ENCODE measurements at regions not wholly inside any gene's neighbourhood (a gene's known extent, or its start where the extent isn't known, plus 50 kb on each side); places are given as distances from the start of the nearest gene placed in this dataset.

DNA sequence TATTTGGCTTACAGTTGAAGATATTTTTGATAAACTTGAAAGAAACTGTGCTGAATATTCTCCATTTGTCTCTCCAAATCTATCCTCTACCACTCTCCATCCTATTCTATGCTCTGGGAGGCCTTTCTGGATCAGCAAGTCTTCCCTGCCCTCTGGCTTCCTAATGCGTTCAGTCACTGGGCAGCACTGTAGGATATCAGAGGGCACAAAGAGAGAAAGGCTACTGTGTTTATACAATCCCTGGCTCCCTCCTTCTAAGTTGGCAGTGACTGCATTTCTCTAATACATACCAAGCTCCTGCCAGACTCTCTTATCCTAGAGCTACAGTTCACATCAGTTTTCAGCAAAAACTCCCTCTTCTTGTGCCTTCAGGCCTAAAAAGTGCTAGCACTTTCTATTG lies 102.1 kb upstream of the FHIT start:
- Histone ChIP-seq H3K79me2 (ENCODE audit: low read depth) (no peaks in the 10 kb centered on the region), H3K36me3 (no peaks in the 10 kb centered on the region), H3K4me1 (no peaks in the 10 kb centered on the region), H4K20me1 (ENCODE audit: low read depth) (no peaks in the 10 kb centered on the region), H3K9ac (no peak overlapping the region), H3K4me3 (no peak overlapping the region), H3K27ac (no peak overlapping the region), H3F3A (ENCODE audit: low read depth) (no peaks in the 10 kb centered on the region), H2AFZ (replicated peaks) (no peak overlapping the region), H3K9me3 (ENCODE audit: low read depth) (no peaks in the 10 kb centered on the region), H3K27me3 (no peaks in the 10 kb centered on the region), H3K4me2 (no peak overlapping the region)
- no peak for DNase-seq (ENCODE audit: low spot score)
- no peaks in the 10 kb centered on the region for H3K36me3 Mint-ChIP-seq
- TF ChIP-seq EZH2phosphoT487 (IDR thresholded peaks at IDR 0.05), result no peak
- TF ChIP-seq EZH2 (IDR thresholded peaks at IDR 0.05), result no peak
- TF ChIP-seq CTCF (IDR thresholded peaks at IDR 0.05), result no peak
- peaks cover 10% of the 10 kb centered on the region for H3K27me3 Mint-ChIP-seq (ENCODE audit: insufficient read depth, low read depth)
- no peak overlapping the region for H3K27ac Mint-ChIP-seq
- no peaks in the 10 kb centered on the region for H3K4me1 Mint-ChIP-seq
- no peak overlapping the region for H3K4me3 Mint-ChIP-seq
- no peaks in the 10 kb centered on the region for H3K9me3 Mint-ChIP-seq

DNA sequence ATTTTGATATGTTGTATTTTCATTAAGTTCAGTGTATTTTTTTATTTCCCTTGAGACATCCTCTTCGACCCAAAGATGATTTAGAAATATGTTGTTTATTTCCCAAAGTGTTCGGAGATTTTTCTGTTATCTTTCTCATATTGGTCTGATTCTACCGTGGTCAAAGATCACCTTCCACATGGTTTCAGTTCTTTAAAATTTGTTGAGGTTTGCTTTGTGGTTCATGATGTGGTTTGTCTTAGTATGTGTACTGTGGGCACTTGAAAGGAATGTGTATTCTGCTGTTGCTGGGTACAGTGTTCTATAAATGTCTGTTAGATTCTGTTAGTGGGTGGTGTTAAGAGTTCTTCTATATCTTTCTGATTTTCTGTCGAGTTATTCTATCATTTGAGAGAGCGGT lies 103.4 kb upstream of the FHIT start:
- TF ChIP-seq EZH2 (IDR thresholded peaks at IDR 0.05) (no peak), EZH2phosphoT487 (IDR thresholded peaks at IDR 0.05) (no peak), CTCF (IDR thresholded peaks at IDR 0.05) (no peak)
- no peak overlapping the region for H3K4me3 Mint-ChIP-seq
- H3K27me3 ChIP-seq, result no peaks in the 10 kb centered on the region
- H3K36me3 ChIP-seq, result no peaks in the 10 kb centered on the region
- H3F3A ChIP-seq (ENCODE audit: low read depth), result no peaks in the 10 kb centered on the region
- H3K36me3 Mint-ChIP-seq, result no peaks in the 10 kb centered on the region
- no peak overlapping the region for H3K4me2 ChIP-seq
- no peaks in the 10 kb centered on the region for H3K79me2 ChIP-seq (ENCODE audit: low read depth)
- DNase-seq (ENCODE audit: low spot score), result no peak
- H3K4me1 ChIP-seq, result no peaks in the 10 kb centered on the region
- no peak overlapping the region for H3K4me3 ChIP-seq
- no peak overlapping the region for H2AFZ ChIP-seq (replicated peaks)
- no peaks in the 10 kb centered on the region for H3K9me3 ChIP-seq (ENCODE audit: low read depth)
- H3K4me1 Mint-ChIP-seq, result no peaks in the 10 kb centered on the region
- H4K20me1 ChIP-seq (ENCODE audit: low read depth), result no peaks in the 10 kb centered on the region
- no peak overlapping the region for H3K27ac ChIP-seq
- no peak overlapping the region for H3K9ac ChIP-seq
- no peak overlapping the region for H3K27ac Mint-ChIP-seq
- peaks cover 6% of the 10 kb centered on the region for H3K27me3 Mint-ChIP-seq (ENCODE audit: insufficient read depth, low read depth)
- H3K9me3 Mint-ChIP-seq, result no peaks in the 10 kb centered on the region

- Histone ChIP-seq H3K4me3 (no peak overlapping the region), H2AFZ (replicated peaks) (no peak overlapping the region), H3F3A (ENCODE audit: low read depth) (no peaks in the 10 kb centered on the region), H3K79me2 (ENCODE audit: low read depth) (no peaks in the 10 kb centered on the region), H3K4me1 (no peaks in the 10 kb centered on the region), H3K36me3 (no peaks in the 10 kb centered on the region), H3K9ac (no peak overlapping the region), H3K4me2 (no peak overlapping the region), H3K9me3 (ENCODE audit: low read depth) (no peaks in the 10 kb centered on the region), H3K27me3 (no peaks in the 10 kb centered on the region), H3K27ac (no peak overlapping the region), H4K20me1 (ENCODE audit: low read depth) (no peaks in the 10 kb centered on the region)
- Mint-ChIP-seq H3K4me3 (no peak overlapping the region), H3K36me3 (no peaks in the 10 kb centered on the region), H3K4me1 (no peaks in the 10 kb centered on the region), H3K27ac (no peak overlapping the region), H3K27me3 (ENCODE audit: insufficient read depth, low read depth) (peaks cover 4% of the 10 kb centered on the region), H3K9me3 (no peaks in the 10 kb centered on the region)
- no peak for DNase-seq (ENCODE audit: low spot score)
- no peak for TF ChIP-seq EZH2 (IDR thresholded peaks at IDR 0.05)
- no peak for TF ChIP-seq EZH2phosphoT487 (IDR thresholded peaks at IDR 0.05)
- TF ChIP-seq CTCF (IDR thresholded peaks at IDR 0.05), result no peak
Measured at GRCh38 chr3:61356685-61357084, 105.4 kb upstream of the FHIT start.

DNA sequence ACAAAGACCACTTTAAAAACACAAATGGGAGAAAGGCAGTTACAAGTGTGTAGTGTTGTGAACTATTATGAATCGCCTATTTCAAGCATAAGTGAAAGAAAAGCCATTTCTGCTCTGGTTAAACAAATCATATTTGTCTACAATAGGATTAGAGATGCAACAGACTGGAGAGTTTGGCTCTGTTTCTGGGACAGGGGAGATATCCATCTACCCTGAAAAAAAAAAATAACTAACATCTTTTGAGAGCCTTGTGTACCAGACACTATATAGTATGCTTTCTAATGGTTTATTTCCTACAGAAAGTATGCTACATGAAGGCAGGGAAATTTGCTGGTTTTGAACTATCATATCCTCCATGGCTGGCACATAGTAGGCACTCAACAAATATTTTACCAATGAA lies 106.7 kb upstream of the FHIT start:
- peaks cover 2% of the 10 kb centered on the region for H3K9me3 Mint-ChIP-seq
- peaks cover 4% of the 10 kb centered on the region for H3K27me3 Mint-ChIP-seq (ENCODE audit: insufficient read depth, low read depth)
- H3F3A ChIP-seq (ENCODE audit: low read depth), result no peaks in the 10 kb centered on the region
- no peaks in the 10 kb centered on the region for H3K9me3 ChIP-seq (ENCODE audit: low read depth)
- H3K79me2 ChIP-seq (ENCODE audit: low read depth), result no peaks in the 10 kb centered on the region
- H3K36me3 ChIP-seq, result no peaks in the 10 kb centered on the region
- no peaks in the 10 kb centered on the region for H3K4me1 ChIP-seq
- H3K36me3 Mint-ChIP-seq, result no peaks in the 10 kb centered on the region
- no peak overlapping the region for H3K9ac ChIP-seq
- no peak overlapping the region for H3K27ac Mint-ChIP-seq
- H3K27ac ChIP-seq, result no peak overlapping the region
- no peaks in the 10 kb centered on the region for H3K4me1 Mint-ChIP-seq
- TF ChIP-seq EZH2phosphoT487 (IDR thresholded peaks at IDR 0.05), result no peak
- no peak for TF ChIP-seq CTCF (IDR thresholded peaks at IDR 0.05)
- TF ChIP-seq EZH2 (IDR thresholded peaks at IDR 0.05), result no peak
- H4K20me1 ChIP-seq (ENCODE audit: low read depth), result no peaks in the 10 kb centered on the region
- no peak overlapping the region for H3K4me3 ChIP-seq
- no peak for DNase-seq (ENCODE audit: low spot score)
- H2AFZ ChIP-seq (replicated peaks), result no peak overlapping the region
- H3K4me3 Mint-ChIP-seq, result no peak overlapping the region
- no peak overlapping the region for H3K4me2 ChIP-seq
- no peaks in the 10 kb centered on the region for H3K27me3 ChIP-seq
